ENCODE measurements at regions not wholly inside any gene's neighbourhood (a gene's known extent, or its start where the extent isn't known, plus 50 kb on each side); places are given as distances from the start of the nearest gene placed in this dataset.
A peak's percentile ranks its signal among the peaks of the same experiment; 100 is the strongest.
"Not testable (repeated sequence)": the region's sequence is repeated elsewhere in the genome, so short reads cannot be mapped to it uniquely, and the experiment has no call there.

DNA sequence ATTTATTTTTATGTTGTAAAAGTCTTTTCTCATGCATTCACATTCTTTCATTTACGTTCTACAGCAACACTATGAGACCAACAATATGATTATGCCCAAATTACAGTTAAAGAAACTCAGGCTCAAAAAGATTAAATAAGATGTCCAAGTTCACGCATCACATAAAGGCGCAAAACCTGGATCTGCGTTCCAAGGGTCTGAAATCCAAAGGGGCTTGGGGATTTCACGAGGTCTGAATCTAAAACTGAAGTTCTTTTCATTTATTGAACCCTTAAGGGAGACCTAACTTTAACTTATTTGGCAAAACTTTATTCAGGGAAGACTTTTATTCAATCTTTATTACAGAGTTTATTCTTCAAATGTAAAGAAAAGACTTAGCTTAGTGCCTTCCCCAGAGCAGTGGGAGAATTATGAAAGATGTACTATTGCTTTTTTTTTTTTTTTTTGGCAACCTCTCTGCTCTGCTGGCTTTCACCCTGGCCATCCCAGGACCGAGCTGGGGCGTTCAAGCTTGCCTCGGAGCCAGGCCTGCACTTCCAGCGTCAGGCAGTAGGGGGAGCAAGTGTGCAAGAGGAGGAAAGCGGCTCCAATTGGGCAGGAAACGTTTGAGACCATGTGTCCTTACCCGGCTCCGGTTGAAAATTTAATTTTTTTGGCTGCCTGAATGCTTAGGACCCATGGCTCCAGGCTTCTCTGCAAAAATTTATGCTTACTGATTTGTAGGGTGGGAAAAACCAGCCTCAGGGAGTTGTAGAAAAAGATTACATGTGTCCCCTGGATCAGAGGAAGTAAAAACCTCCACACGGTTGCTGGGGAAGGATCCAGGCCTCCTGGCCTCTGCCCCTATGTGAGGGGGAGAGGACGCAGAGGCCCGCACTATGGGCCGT, 344.3 kb upstream of the KLF3 start:
- peak; percentile 88 for DNase-seq (ENCODE audit: low read depth)
- in situ Hi-C loops (cut with HindIII; ENCODE audit: low pct_unique_long_range_greater_than_20kb, low sequenced_read_pairs): loop anchor here (10.0 kb wide), 3 partner anchors 345 to 535 kb away; partner anchors contain the start of genes KLF3 and TLR6

GRCh38 chr4:38320343-38320695, 343.7 kb upstream of the KLF3 start:
- in situ Hi-C loops (cut with HindIII; ENCODE audit: low pct_unique_long_range_greater_than_20kb, low sequenced_read_pairs): no loop called here

DNA sequence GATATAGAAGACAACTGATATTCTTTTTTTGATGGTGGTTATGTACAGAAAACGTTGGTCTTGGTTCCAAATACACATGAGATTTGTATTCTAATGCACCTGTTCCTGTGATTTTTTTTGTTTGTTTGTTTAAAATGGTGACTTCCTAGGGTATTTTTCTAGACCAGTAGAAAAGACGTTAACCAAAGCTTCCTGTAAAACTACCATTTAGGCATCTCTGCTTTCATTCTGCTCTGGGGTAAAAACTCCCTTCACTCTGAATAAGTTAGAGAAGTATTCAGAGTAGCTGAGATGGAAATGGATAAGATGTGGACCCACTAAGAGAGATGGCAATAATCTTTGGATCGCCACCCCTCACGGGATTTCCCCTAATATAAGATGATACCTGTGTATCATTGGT, 343.2 kb upstream of the KLF3 start:
- in situ Hi-C loops (cut with HindIII; ENCODE audit: low pct_unique_long_range_greater_than_20kb, low sequenced_read_pairs): no loop called here

More at GRCh38 chr4:38320343-38320695, 343.7 kb upstream of the KLF3 start:
- DNase-seq (ENCODE audit: low read depth): no peak

GRCh38 chr4:38322714-38323113, 341.3 kb upstream of the KLF3 start:
- in situ Hi-C loops (cut with HindIII; ENCODE audit: low pct_unique_long_range_greater_than_20kb, low sequenced_read_pairs): no loop called here
- DNase-seq (ENCODE audit: low read depth): peak; percentile 35

More for the DNA sequence above, 343.2 kb upstream of the KLF3 start:
- no peak for DNase-seq (ENCODE audit: low read depth)

DNA sequence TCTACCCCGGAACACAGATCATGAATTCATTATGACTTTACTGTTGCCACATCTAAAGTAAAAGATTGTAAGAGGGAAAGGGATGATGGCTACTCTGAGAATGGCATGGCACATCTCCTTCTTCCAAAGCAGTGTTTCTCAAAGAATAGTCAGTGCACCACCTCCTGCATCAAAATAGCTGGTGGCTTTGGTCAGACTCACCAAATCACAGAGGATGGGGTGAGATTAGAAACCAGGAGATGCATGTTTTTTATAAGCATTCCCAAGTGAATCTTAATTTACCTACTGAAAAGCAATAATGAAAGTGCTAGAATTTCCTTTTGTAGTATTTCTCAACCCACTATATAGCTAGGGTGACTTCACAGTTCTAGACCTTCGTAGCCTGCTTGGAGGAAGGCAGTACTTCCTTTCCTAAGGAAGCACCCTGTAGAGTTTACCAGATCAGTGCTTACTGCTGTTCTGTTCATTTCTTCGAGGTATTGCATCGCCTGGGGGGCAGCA, 340.8 kb upstream of the KLF3 start:
- DNase-seq (ENCODE audit: low read depth): peak; percentile 51
- in situ Hi-C loops (cut with HindIII; ENCODE audit: low pct_unique_long_range_greater_than_20kb, low sequenced_read_pairs): no loop called here

DNA sequence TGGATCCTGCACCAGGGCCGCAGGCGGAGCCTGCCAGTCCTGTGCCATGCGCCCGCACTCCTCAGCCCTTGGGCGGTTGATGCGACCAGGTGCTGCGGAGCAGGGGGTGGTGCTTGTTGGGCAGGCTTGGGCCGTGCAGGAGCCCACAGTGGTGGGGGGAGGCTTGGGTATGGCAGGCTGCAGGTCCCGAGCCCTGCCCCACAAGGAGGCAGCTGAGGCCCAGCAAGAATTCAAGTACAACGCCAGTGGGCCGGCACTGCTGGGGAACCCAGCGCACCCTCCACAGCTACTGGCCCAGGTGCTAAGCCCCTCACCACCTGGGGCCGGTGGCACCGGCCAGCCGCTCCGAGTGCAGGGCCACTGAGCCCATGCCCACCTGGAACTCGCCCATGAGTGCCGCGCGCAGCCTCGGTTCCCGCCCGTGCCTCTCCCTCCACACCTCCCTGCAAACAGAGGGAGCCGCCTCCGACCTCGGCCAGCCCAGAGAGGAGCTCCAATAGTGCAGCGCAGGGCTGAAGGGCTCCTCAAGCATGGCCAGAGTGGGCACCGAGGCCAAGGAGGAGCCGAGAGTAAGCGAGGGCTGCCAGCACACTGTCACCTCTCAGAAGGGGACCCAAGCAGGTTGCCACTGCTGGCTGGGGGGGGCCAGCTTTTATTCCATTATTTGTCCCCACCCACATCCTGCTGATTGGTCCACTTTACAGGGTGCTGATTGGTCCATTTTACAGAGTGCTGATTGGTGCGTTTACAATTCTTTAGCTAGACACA, 339.0 kb upstream of the KLF3 start:
- in situ Hi-C loops (cut with HindIII; ENCODE audit: low pct_unique_long_range_greater_than_20kb, low sequenced_read_pairs): no loop called here
- DNase-seq (ENCODE audit: low read depth): no peak

GRCh38 chr4:38325629-38325913, 338.4 kb upstream of the KLF3 start:
- in situ Hi-C loops (cut with HindIII; ENCODE audit: low pct_unique_long_range_greater_than_20kb, low sequenced_read_pairs): no loop called here
- DNase-seq (ENCODE audit: low read depth): no peak

- in situ Hi-C loops (cut with HindIII; ENCODE audit: low pct_unique_long_range_greater_than_20kb, low sequenced_read_pairs): no loop called here
Observed at GRCh38 chr4:38326499-38326898, 337.5 kb upstream of the KLF3 start.

GRCh38 chr4:38327174-38327573, 336.8 kb upstream of the KLF3 start:
- in situ Hi-C loops (cut with HindIII; ENCODE audit: low pct_unique_long_range_greater_than_20kb, low sequenced_read_pairs): no loop called here

More at GRCh38 chr4:38326499-38326898, 337.5 kb upstream of the KLF3 start:
- DNase-seq (ENCODE audit: low read depth): no peak

DNA sequence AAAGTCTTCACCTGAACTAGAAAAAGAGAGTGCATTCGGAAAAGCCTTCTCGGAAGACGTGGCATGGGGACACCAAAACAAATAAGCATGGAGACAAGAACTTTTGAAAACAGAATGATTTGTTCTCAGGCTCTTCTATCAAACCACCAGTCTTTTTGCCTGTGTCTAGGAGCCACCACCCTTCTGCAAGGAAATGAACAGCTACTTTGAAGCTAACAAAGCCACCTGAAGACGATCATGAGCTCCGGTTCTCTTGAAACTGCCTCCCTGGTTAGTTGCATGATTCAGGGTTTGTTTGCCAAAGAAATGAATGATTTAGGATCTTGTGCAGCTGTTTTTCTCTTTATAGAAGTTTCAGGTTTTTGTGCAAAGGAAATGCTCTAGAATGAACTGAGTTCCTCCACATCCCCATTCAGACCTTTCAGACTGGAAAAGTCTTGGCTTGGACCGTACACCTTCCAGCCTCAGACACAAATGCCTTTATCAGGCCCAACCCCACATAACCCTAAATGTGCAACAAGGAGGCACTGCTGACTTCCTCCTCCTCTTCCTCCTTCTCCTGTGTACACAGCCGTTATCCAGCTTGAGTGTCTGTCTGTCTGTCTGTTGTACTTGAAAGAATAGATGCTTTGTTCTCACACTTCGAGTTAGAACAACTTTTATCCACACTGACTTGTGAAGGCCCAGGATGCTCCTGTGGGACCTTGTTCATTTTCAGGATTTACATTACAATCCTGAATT, 334.8 kb upstream of the KLF3 start:
- no peak for DNase-seq (ENCODE audit: low read depth)
- in situ Hi-C loops (cut with HindIII; ENCODE audit: low pct_unique_long_range_greater_than_20kb, low sequenced_read_pairs): no loop called here

More at GRCh38 chr4:38327174-38327573, 336.8 kb upstream of the KLF3 start:
- DNase-seq (ENCODE audit: low read depth): no peak

DNA sequence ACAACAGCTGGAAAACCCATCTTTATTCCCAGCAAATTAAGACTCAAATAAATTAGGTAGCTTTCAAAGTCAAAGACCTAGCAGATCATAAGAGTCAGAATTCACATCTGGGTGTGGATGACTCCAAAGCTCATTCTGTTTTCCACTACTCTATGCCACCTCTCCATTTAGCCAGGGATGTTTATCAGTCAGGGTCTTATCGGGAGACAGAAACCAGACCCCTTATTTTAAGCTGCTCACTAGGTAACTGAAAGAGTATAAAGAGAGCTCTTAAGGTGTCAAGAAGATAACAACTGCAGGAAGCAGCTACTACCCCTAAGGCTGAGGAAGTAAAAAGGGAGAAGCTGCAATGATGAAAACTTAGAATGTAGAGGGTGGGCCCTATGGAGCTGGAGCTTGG, 333.7 kb upstream of the KLF3 start:
- in situ Hi-C loops (cut with HindIII; ENCODE audit: low pct_unique_long_range_greater_than_20kb, low sequenced_read_pairs): no loop called here
- no peak for DNase-seq (ENCODE audit: low read depth)

DNA sequence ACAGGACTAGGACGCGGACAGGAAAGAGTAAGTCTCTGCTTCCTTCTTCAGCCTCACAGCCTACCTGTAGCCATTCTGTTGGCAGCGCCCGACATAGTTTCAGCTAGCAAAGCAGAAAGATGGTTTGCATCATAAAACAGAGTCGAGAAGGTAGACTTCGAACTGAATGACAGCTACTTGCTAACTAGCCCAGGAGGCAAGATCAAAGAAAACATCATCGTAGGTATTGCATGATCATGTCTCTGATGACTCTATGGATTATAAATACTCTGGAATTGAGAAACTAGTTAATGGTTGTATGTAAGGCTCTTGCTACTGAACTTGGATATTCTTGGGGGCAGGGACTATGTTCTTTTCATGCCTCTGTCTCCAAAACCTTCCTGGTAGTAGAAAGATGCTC, 333.1 kb upstream of the KLF3 start:
- DNase-seq (ENCODE audit: low read depth): no peak
- in situ Hi-C loops (cut with HindIII; ENCODE audit: low pct_unique_long_range_greater_than_20kb, low sequenced_read_pairs): no loop called here

GRCh38 chr4:38332699-38333098, 331.3 kb upstream of the KLF3 start:
- in situ Hi-C loops (cut with HindIII; ENCODE audit: low pct_unique_long_range_greater_than_20kb, low sequenced_read_pairs): no loop called here

GRCh38 chr4:38333219-38333618, 330.8 kb upstream of the KLF3 start:
- in situ Hi-C loops (cut with HindIII; ENCODE audit: low pct_unique_long_range_greater_than_20kb, low sequenced_read_pairs): no loop called here
- no peak for DNase-seq (ENCODE audit: low read depth)

More at GRCh38 chr4:38332699-38333098, 331.3 kb upstream of the KLF3 start:
- no peak for DNase-seq (ENCODE audit: low read depth)

DNA sequence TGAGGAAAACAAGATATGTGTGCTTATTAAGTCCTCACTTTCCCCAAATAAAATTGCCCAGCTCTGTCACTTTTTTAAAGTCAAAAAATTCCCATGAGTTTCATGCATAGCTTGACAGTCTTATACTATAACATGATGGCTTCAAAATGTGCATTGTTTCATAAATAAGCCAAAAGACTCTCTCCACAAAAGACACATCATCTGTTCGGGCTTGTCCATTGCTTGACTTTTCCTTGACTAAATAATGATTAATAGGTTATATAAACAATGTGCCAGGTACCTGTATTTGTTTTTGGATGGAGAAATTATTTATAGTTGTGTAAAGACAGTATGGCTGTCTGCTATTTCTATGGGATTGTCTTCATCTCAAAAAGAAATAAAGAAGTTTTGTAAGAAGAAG, 329.2 kb upstream of the KLF3 start:
- in situ Hi-C loops (cut with HindIII; ENCODE audit: low pct_unique_long_range_greater_than_20kb, low sequenced_read_pairs): no loop called here
- no peak for DNase-seq (ENCODE audit: low read depth)

GRCh38 chr4:38338939-38339338, 325.1 kb upstream of the KLF3 start:
- DNase-seq (ENCODE audit: low read depth): not testable (repeated sequence)

GRCh38 chr4:38343608-38344007, 320.4 kb upstream of the KLF3 start:
- DNase-seq (ENCODE audit: low read depth): no peak

More at GRCh38 chr4:38338939-38339338, 325.1 kb upstream of the KLF3 start:
- in situ Hi-C loops (cut with HindIII; ENCODE audit: low pct_unique_long_range_greater_than_20kb, low sequenced_read_pairs): not testable (repeated sequence)

DNA sequence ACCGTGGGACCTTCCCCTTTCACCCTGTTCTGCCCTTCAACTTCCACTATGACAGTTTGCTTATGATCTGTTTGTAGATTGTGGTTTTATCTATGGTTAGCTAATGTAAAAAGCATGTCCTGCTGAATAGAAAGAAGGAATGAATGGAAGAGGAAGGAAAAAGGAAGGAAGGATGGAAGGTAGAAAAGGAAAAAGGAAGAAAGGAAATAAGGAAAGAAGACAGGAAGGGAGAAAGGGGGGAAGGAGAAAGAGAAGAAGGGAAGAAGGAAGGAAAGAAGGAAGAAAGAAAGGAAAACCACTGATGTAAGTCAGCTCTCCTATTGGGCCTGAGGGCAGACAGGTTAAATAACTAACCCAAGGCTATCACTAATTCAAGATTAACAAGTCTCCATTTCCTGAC, 319.1 kb upstream of the KLF3 start:
- in situ Hi-C loops (cut with HindIII; ENCODE audit: low pct_unique_long_range_greater_than_20kb, low sequenced_read_pairs): no loop called here
- no peak for DNase-seq (ENCODE audit: low read depth)

More at GRCh38 chr4:38343608-38344007, 320.4 kb upstream of the KLF3 start:
- in situ Hi-C loops (cut with HindIII; ENCODE audit: low pct_unique_long_range_greater_than_20kb, low sequenced_read_pairs): no loop called here

- in situ Hi-C loops (cut with HindIII; ENCODE audit: low pct_unique_long_range_greater_than_20kb, low sequenced_read_pairs): no loop called here
- DNase-seq (ENCODE audit: low read depth): no peak
Observed at GRCh38 chr4:38347251-38347650, 316.7 kb upstream of the KLF3 start.

Data from Caki2 (cell line).